Kidney tubule cell (primary cell): ENCODE measurements at regions not wholly inside any gene's neighbourhood (a gene's known extent, or its start where the extent isn't known, plus 50 kb on each side); places are given as distances from the start of the nearest gene placed in this dataset.
"Not testable (repeated sequence)": the region's sequence is repeated elsewhere in the genome, so short reads cannot be mapped to it uniquely, and the experiment has no call there.

Experiments used
- DNase-seq: peaks from one replicate; pipeline ENCODE4 v3.0.0-alpha.2; 2018; ENCODE audit warnings: low spot score

GRCh38 chr21:41610840-41611115, 102.8 kb upstream of the TMPRSS2 start:
- DNase-seq, result not testable (repeated sequence)

- DNase-seq, result peak; percentile 45
These were observed 102.3 kb upstream of the TMPRSS2 start for GRCh38 chr21:41610042-41610839.

GRCh38 chr21:41606706-41607105, 98.7 kb upstream of the TMPRSS2 start:
- no peak for DNase-seq

GRCh38 chr21:41605934-41606285, 98.0 kb upstream of the TMPRSS2 start:
- no peak for DNase-seq

- DNase-seq, result no peak
These were observed 97.4 kb upstream of the TMPRSS2 start for GRCh38 chr21:41605178-41605933.

DNA sequence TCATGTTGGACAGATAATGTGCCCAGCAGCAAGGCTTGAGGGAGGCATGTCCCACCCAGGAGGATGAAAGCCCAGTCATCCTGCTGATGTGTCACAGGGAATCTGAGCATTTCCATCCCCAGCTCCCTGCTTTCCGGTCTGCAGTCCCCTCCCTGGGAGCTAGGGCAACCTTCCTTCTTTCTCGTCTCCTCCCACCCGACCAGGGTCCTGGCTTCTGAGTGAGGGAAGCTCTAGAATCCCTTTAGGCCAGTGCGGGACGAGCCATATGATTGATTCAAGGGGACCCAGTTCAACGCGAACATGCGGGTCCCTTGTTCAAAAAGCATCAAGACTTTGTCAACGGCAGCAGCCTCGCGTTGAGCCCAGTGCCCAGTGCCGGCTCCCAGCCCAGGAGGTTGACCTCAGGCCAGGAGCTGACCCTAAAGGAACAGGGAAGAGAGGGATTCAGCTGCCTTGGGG, 96.7 kb upstream of the TMPRSS2 start:
- no peak for DNase-seq

- no peak for DNase-seq
These were observed 95.5 kb upstream of the TMPRSS2 start for GRCh38 chr21:41603476-41603875.

DNA sequence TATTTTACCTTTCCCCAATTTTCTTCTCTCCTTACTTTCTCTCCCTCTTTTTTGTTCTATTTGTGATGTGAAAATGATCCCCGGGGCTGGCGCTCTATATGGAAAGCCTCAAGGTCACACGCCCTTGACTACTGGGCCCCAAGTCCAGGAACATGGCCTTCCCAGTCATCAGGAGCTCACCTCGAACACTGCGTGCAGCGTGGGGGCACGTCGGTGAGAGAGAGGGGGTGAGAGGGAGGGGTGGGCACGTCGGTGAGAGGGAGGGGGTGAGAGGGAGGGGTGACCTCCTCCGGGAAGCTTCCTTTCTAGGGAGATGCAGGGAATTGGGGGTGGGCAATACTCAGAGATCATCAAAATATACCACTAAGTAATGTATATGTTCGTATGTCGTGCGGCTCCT, 94.6 kb upstream of the TMPRSS2 start:
- no peak for DNase-seq

DNA sequence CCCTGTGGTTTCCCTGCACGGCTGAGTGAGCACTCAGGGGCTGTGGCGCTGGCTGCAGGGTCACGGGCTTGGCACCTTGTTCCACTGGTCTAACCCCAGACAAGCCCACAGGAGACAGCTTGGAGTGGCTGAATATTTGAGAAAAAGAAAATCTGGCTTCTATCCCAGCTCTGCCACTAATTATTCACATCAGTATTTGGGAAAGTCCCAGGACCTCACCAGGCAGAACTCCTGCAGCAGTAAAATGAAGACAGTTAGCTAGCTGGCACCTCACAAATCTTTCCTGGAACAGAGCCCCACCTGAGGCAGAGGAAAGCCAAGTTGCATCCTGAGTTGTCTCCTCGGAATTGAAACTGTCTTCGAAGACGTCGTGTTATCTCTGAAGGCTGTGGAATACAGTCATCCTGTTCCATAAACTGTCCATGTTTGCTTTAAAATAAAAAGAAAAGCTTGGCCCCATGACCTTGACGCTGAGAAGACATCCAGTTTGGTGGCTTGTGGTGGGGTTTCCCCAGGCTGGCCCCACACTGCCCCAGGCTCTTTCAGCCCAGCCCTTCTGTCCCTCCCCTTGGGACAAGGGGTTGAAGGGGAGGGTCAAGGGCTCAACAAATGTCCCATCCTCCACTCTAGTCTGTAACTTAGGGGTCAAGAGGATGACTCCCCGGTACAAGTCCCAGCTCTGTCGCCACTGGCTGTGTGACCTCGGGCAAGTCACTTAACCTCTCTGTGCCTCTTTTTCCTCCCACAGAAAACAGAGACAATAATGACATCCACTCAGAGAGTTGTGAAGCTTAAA, 93.8 kb upstream of the TMPRSS2 start:
- DNase-seq, result peak; percentile 80

DNA sequence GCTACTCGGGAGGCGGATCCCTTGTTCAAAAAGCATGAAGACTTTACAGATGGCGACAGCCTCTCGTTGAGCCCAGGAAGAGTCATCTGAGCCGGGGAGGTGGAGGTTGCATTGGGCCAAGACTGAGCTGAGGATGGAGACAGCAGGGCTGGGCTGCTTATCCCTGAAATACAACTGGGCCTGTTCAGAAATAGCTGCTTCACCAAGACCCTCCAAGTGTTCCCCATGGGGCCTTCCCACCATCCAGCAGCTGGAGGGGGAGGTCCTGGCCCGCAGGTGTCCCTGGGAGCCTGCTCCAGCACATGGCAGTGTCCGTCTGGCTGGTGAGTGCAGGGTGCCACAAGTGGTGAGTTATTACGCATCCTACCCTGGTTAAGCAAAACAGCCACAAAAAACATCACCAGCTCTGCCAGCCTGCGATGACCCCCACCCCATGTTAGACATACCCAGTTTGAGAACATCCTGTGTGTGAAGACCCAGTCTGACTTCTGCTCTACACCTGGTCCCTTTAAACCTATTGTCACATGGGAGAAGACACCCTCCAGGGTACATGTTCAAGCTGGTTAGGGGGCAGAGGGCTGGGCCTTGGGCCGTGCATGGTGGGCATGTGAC, 93.1 kb upstream of the TMPRSS2 start:
- DNase-seq, result peak; percentile 17

- DNase-seq, result no peak
These were observed 92.6 kb upstream of the TMPRSS2 start for GRCh38 chr21:41600556-41600955.

DNA sequence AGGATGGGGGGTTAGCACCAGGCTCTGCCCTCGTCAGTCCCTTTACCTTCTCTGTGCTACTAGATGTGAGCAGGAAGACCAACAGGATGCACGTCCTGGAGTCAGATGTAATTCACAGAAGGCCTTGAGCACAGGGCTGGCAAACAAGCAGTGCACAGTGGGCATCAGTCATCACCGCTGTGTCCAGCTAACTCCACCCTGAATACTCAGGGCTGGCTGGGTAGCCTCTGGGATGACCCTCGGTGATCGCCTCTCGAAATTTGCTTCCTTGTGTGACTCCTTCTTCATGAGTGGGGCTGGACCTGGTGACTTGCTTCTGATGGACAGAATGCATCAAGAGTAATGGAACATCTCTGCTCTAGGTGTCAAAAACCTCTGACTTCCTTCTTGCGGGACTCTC, 92.2 kb upstream of the TMPRSS2 start:
- DNase-seq, result no peak

DNA sequence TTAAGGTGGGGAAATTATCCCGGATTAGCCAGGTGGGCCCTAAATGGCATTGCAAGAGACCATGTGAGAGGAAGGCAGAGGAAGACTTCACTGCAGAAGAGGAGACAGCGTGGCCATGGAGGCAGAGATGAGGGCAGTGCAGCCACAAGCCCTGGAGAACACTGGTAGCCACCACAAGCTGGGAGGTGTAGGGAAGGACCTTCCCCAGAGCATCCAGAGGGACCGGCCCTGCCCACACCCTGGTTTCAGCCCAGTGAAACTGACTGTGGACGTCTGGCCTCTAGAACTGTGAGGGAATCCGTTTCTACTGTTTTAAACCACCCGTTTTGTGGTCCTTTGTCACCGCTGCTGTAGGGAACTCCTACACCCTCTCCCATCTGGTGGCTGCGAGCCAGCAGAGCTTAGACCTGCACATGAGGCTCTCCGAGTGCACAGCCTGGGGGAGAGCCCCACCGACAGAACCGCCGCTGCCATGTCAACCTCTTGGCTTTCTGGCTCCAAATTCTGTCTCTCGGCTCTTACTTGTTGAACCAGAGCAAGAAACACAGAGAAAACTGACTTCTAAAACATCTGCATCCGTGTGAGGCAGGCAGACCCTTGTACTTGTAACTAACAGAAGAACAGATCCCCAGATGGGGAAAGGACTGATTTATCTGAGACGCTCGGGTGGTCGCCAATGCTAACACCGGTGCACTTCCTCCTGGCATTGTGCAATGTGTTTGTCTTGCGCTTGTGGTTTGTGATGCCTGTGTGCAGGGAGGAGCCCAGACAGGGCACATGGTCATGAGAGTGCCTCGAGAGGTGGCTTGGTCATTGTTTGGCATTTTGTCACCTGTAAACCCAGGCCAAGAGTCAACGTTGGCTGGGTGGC, 90.8 kb upstream of the TMPRSS2 start:
- peak; percentile 49 for DNase-seq

DNA sequence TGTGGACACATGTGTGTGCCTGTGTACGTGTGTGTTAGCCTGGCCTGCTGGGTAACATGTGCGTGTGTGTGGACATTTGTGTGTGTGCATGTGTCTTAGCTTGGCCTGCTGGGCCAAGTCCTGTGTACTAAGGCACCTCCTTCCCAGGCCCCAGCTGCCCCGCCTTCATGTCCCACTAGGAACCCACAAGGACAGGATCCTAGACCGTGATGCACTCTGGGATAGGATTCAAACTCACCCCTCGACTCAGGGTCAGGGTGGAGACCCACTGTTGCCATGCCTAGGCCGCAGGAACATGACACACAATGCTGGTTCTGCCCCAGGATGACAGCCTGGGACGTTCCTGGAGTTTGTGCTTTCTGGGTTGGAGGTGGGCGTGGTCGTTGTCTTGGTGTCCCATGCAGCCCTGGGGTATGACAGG, 89.9 kb upstream of the TMPRSS2 start:
- no peak for DNase-seq

GRCh38 chr21:41597227-41597626, 89.3 kb upstream of the TMPRSS2 start:
- no peak for DNase-seq

DNA sequence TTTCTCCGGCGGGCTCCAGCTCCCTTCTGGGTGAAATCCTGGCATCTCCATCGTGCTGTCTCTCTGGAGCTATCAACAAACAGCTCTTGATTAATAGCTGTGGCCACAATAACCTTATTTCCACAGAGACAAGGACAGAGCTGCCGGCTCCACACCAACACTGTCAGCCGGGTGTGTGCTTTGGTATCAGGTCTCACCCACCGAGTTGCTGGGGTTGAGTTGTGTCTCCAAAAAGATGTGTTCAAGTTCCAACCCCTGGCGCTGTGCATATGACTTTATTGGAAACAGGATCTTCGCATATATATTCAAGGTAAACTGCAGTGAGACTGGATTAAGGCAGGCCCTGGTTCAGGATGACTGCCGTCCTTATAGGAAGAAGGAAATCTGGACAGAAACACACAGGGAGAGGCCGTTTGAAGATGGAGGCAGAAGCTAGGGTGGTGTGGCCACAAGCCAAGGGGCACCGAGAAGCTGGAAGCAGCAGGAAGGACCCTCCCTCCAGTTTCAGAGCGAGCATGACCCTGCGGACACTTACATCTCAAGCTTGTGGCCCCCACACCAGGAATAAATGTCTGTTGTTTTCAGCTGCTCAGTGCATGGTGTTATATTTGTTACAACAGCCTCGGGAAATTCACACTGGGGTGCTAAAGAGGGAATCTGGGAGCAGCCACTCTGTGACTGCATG, 88.4 kb upstream of the TMPRSS2 start:
- no peak for DNase-seq

GRCh38 chr21:41594268-41594667, 86.3 kb upstream of the TMPRSS2 start:
- no peak for DNase-seq

DNA sequence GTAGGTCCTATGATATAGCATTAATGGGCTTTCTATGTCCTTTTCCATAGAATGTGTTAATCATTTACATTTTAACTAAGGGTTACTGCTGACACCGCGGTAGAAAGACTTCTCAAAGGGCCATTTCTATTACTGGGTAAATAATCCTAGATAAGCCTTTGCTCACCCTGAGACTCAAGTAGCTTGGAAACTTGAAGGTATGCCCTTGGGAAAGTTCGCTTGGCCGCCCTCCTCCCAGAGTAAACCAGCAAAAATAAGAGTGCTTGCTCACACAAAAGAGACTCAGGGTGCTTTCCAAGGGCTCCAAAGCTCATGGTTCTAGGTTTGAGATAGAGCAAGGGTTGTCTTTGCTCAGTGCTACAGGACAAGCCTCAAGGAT, 85.8 kb upstream of the TMPRSS2 start:
- DNase-seq, result no peak

GRCh38 chr21:41593051-41593759, 85.2 kb upstream of the TMPRSS2 start:
- peak; percentile 32 for DNase-seq

GRCh38 chr21:41589620-41590175, 81.7 kb upstream of the TMPRSS2 start:
- no peak for DNase-seq
